H1 (cell line): ENCODE measurements at regions not wholly inside any gene's neighbourhood (a gene's known extent, or its start where the extent isn't known, plus 50 kb on each side); places are given as distances from the start of the nearest gene placed in this dataset.

Experiments used
- CTBP2 ChIP-seq: IDR thresholded peaks from 2 replicates; pipeline ENCODE4 v1.7.0; 2011; ENCODE audit warnings: borderline replicate concordance, mild to moderate bottlenecking, moderate library complexity, mixed read lengths, low read length; ENCODE audit not compliant: insufficient read depth, insufficient read length
- FOSL1 ChIP-seq: IDR thresholded peaks from 2 replicates; pipeline ENCODE4 v1.6.1; 2011; ENCODE audit warnings: mild to moderate bottlenecking, low read depth, low read length, moderate library complexity; ENCODE audit not compliant: insufficient read depth

GRCh38 chr13:107028751-107029150, 460.8 kb upstream of the ARGLU1 start (continued):
- TF ChIP-seq FOSL1 = no peak
- no peak for TF ChIP-seq CTBP2
